ENCODE measurements at regions not wholly inside any gene's neighbourhood (a gene's known extent, or its start where the extent isn't known, plus 50 kb on each side); places are given as distances from the start of the nearest gene placed in this dataset.

DNA sequence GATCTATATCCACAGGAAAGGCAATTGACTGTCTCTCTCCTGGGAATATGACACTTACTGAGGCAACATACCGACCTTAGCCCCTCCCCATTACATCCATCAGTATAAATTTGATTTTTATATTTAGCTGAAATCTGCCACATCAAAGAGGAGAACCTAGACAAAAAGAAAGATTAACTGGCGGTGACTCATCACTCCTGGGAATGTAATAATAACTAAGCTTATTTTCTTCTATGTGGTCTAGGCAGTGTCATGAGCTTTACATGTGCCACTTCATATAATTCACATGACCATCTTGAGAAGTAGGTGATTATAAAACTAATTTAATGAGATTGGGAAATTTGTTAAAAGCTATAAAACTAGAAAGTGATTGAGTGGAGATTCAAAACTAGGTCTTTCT is 520.0 kb upstream of the HS3ST5 start:
- H3K79me2 ChIP-seq (ENCODE audit: insufficient read depth) = no peaks in the 10 kb centered on the region
- no peak overlapping the region for H3K27ac ChIP-seq (ENCODE audit: low read depth in 2 of 2, low read length in 1 of 2)
- DNase-seq = no peak
- H3K4me2 ChIP-seq = no peak overlapping the region
- no peaks in the 10 kb centered on the region for H3K9me3 ChIP-seq
- no peak overlapping the region for H3K9ac ChIP-seq
- POLR2A ChIA-PET = no interaction called here
- no peaks in the 10 kb centered on the region for H3F3A ChIP-seq (replicated peaks; ENCODE audit: insufficient read depth)
- H3K9me2 ChIP-seq = no peaks in the 10 kb centered on the region
- CTCF ChIA-PET = no interaction called here
- H4K20me1 ChIP-seq (ENCODE audit: insufficient read depth) = no peaks in the 10 kb centered on the region
- H2AFZ ChIP-seq (ENCODE audit: low read depth) = no peak overlapping the region
- no peaks in the 10 kb centered on the region for H3K4me1 ChIP-seq (ENCODE audit: control insufficient read depth in 1 of 2, insufficient read depth in 2 of 2, low read depth in 1 of 2, low read length in 1 of 2)
- TF ChIP-seq, protein P1, sequence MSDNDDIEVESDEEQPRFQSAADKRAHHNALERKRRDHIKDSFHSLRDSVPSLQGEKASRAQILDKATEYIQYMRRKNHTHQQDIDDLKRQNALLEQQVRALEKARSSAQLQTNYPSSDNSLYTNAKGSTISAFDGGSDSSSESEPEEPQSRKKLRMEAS (IDR thresholded peaks at IDR 0.05; ENCODE audit: low read depth) = no peak
- no peak for TF ChIP-seq EP300 (IDR thresholded peaks at IDR 0.05; ENCODE audit: borderline replicate concordance in 1 of 2, low read depth in 1 of 2, low read length in 1 of 2)
- TF ChIP-seq MXI1 (IDR thresholded peaks at IDR 0.05; ENCODE audit: low read depth, low read length) = no peak
- TF ChIP-seq, protein P2, sequence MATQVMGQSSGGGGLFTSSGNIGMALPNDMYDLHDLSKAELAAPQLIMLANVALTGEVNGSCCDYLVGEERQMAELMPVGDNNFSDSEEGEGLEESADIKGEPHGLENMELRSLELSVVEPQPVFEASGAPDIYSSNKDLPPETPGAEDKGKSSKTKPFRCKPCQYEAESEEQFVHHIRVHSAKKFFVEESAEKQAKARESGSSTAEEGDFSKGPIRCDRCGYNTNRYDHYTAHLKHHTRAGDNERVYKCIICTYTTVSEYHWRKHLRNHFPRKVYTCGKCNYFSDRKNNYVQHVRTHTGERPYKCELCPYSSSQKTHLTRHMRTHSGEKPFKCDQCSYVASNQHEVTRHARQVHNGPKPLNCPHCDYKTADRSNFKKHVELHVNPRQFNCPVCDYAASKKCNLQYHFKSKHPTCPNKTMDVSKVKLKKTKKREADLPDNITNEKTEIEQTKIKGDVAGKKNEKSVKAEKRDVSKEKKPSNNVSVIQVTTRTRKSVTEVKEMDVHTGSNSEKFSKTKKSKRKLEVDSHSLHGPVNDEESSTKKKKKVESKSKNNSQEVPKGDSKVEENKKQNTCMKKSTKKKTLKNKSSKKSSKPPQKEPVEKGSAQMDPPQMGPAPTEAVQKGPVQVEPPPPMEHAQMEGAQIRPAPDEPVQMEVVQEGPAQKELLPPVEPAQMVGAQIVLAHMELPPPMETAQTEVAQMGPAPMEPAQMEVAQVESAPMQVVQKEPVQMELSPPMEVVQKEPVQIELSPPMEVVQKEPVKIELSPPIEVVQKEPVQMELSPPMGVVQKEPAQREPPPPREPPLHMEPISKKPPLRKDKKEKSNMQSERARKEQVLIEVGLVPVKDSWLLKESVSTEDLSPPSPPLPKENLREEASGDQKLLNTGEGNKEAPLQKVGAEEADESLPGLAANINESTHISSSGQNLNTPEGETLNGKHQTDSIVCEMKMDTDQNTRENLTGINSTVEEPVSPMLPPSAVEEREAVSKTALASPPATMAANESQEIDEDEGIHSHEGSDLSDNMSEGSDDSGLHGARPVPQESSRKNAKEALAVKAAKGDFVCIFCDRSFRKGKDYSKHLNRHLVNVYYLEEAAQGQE (IDR thresholded peaks at IDR 0.05; ENCODE audit: low read depth, low read length) = no peak
- TF ChIP-seq EZH2phosphoT487 (IDR thresholded peaks at IDR 0.05; ENCODE audit: borderline replicate concordance, low read depth) = no peak
- H3K4me3 ChIP-seq (ENCODE audit: low read depth in 2 of 2, low read length in 1 of 2) = no peak overlapping the region
- 22% methylated on average over 2 of the region's 2 CpGs for WGBS (ENCODE audit: low lambda C conversion rate)
- no peaks in the 10 kb centered on the region for H3K27me3 ChIP-seq (ENCODE audit: insufficient read depth)
- H3K36me3 ChIP-seq (replicated peaks in 1 of 2; ENCODE audit: control insufficient read depth in 1 of 2, insufficient read depth in 2 of 2, low read length in 1 of 2) = no peaks in the 10 kb centered on the region

DNA sequence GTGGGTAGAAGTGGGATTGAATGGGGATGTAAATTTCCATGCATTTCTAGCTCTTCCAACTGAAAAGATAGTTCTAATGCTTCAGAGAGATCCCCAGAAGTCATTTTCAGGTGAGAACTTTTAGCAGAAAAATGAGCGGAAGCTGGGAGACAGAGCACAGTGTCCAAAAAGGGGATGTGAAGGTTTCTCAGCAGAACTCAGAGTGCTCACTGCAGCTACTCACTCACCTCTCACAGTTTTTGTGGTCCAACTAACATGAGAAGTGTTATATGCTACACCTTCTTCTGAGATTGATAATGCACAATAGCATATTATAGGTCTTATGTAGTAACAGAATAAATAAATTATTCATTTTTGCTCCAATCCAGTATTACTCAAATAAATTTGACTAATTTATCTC is 519.2 kb upstream of the HS3ST5 start:
- H3K79me2 ChIP-seq (ENCODE audit: insufficient read depth) = no peaks in the 10 kb centered on the region
- no peaks in the 10 kb centered on the region for H3K27me3 ChIP-seq (ENCODE audit: insufficient read depth)
- ChIA-PET CTCF (no interaction called here), POLR2A (no interaction called here)
- H4K20me1 ChIP-seq (ENCODE audit: insufficient read depth) = no peaks in the 10 kb centered on the region
- H3K27ac ChIP-seq (ENCODE audit: low read depth in 2 of 2, low read length in 1 of 2) = no peak overlapping the region
- H3K4me3 ChIP-seq (ENCODE audit: low read depth in 2 of 2, low read length in 1 of 2) = no peak overlapping the region
- H3F3A ChIP-seq (replicated peaks; ENCODE audit: insufficient read depth) = no peaks in the 10 kb centered on the region
- no peaks in the 10 kb centered on the region for H3K9me2 ChIP-seq
- H3K9me3 ChIP-seq = no peaks in the 10 kb centered on the region
- no peak for DNase-seq
- WGBS (ENCODE audit: low lambda C conversion rate) = 73% methylated on average over 1 of the region's 1 CpG
- TF ChIP-seq FOXM1 (IDR thresholded peaks at IDR 0.05; ENCODE audit: low read depth) (no peak), ELF1 (IDR thresholded peaks at IDR 0.05) (no peak), TCF12 (IDR thresholded peaks at IDR 0.05) (no peak), SMC3 (IDR thresholded peaks at IDR 0.05; ENCODE audit: low read depth, low read length) (no peak), NFIC (IDR thresholded peaks at IDR 0.05; ENCODE audit: borderline replicate concordance) (no peak), YY1 (IDR thresholded peaks at IDR 0.05; ENCODE audit: low read depth) (no peak), CHD2 (IDR thresholded peaks at IDR 0.05; ENCODE audit: low read length, partially characterized antibody) (no peak), TEAD4 (IDR thresholded peaks at IDR 0.05; ENCODE audit: borderline replicate concordance, insufficient read depth) (no peak), FOSL2 (IDR thresholded peaks at IDR 0.05; ENCODE audit: borderline replicate concordance, low read depth) (no peak), MXI1 (IDR thresholded peaks at IDR 0.05; ENCODE audit: low read depth, low read length) (no peak), TAF1 (IDR thresholded peaks at IDR 0.05; ENCODE audit: borderline replicate concordance, low read depth, low read length) (no peak), RAD21 (IDR thresholded peaks at IDR 0.05; ENCODE audit: low read length) (no peak)
- TF ChIP-seq, protein P1 (IDR thresholded peaks at IDR 0.05; ENCODE audit: low read depth) = no peak
- TF ChIP-seq, protein P3, sequence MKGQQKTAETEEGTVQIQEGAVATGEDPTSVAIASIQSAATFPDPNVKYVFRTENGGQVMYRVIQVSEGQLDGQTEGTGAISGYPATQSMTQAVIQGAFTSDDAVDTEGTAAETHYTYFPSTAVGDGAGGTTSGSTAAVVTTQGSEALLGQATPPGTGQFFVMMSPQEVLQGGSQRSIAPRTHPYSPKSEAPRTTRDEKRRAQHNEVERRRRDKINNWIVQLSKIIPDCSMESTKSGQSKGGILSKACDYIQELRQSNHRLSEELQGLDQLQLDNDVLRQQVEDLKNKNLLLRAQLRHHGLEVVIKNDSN (IDR thresholded peaks at IDR 0.05; ENCODE audit: borderline replicate concordance, low read depth) = no peak
- TF ChIP-seq, protein P4, sequence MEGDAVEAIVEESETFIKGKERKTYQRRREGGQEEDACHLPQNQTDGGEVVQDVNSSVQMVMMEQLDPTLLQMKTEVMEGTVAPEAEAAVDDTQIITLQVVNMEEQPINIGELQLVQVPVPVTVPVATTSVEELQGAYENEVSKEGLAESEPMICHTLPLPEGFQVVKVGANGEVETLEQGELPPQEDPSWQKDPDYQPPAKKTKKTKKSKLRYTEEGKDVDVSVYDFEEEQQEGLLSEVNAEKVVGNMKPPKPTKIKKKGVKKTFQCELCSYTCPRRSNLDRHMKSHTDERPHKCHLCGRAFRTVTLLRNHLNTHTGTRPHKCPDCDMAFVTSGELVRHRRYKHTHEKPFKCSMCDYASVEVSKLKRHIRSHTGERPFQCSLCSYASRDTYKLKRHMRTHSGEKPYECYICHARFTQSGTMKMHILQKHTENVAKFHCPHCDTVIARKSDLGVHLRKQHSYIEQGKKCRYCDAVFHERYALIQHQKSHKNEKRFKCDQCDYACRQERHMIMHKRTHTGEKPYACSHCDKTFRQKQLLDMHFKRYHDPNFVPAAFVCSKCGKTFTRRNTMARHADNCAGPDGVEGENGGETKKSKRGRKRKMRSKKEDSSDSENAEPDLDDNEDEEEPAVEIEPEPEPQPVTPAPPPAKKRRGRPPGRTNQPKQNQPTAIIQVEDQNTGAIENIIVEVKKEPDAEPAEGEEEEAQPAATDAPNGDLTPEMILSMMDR (IDR thresholded peaks at IDR 0.05) = no peak
- H3K4me1 ChIP-seq (ENCODE audit: control insufficient read depth in 1 of 2, insufficient read depth in 2 of 2, low read depth in 1 of 2, low read length in 1 of 2) = no peaks in the 10 kb centered on the region
- no peaks in the 10 kb centered on the region for H3K36me3 ChIP-seq (replicated peaks in 1 of 2; ENCODE audit: control insufficient read depth in 1 of 2, insufficient read depth in 2 of 2, low read length in 1 of 2)
- H3K4me2 ChIP-seq = no peak overlapping the region
- no peak overlapping the region for H3K9ac ChIP-seq
- no peak overlapping the region for H2AFZ ChIP-seq (ENCODE audit: low read depth)

All from SK-N-SH (cell line).